Erythroblast (primary cell): ENCODE measurements at regions not wholly inside any gene's neighbourhood (a gene's known extent, or its start where the extent isn't known, plus 50 kb on each side); places are given as distances from the start of the nearest gene placed in this dataset.

Source experiments
- GATA1 ChIP-seq: IDR thresholded peaks from 2 replicates; pipeline ENCODE4 v1.6.1; 2011; ENCODE audit warnings: low read depth, mild to moderate bottlenecking, control low read depth, low read length, moderate library complexity
- POLR2A ChIP-seq: IDR thresholded peaks from 2 replicates; pipeline ENCODE4 v1.6.1; 2011; ENCODE audit warnings: mild to moderate bottlenecking, low read length

DNA sequence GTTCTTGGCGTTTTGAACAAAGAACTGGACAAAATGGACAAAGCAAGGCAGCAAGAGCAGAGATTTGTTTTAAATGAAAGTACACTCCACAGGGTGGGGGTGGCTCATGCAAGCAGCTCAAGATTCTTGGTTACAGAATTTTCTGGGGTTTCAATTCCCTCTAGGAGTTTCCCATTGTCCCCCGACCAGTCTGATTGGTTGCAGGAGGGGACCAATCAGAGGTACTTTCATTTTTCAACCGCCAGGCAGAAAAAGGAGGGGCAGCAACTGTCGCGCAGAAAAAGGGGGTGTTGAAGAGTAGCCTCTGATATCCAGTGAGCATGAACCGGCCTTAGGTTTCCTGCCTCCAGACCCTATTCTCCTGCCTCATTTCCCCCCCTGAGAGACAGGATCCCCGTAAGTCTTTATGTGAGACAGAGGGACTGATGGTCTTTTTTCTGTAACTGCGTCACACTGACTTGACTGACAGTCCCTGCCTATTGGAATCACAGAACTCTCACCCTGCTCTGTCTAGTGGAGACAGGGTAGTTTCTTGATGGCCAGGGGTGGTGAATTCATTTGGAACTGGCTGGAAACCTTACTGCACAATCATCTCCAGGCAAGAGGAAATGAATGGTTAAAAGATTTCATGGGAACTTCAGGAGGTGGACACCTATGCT is 59.4 kb upstream of the ALOX12 start:
- TF ChIP-seq POLR2A (no peak), GATA1 (no peak)
